Uterus (tissue), 2 donors: ENCODE measurements at regions not wholly inside any gene's neighbourhood (a gene's known extent, or its start where the extent isn't known, plus 50 kb on each side); places are given as distances from the start of the nearest gene placed in this dataset.

Experiments used
- CTCF ChIP-seq, 4 experiments: fragments of 200-600 bp in 2 of 4; fragments of 450-650 bp in 2 of 4; sonication (generic) in 2 of 4; IDR thresholded peaks; one replicate each; pipeline ENCODE4 v1.5.1; 2016 to 2019; ENCODE audit warnings: antibody characterized with exemption in 4 of 4, mild to moderate bottlenecking in 2 of 4, moderate library complexity in 1 of 4
- POLR2A ChIP-seq, 2 donors: fragments of 450-650 bp; IDR thresholded peaks; one replicate each; pipeline ENCODE4 v1.6.1; 2016; ENCODE audit warnings: antibody characterized with exemption in 2 of 2, mild to moderate bottlenecking in 1 of 2, moderate library complexity in 1 of 2

DNA sequence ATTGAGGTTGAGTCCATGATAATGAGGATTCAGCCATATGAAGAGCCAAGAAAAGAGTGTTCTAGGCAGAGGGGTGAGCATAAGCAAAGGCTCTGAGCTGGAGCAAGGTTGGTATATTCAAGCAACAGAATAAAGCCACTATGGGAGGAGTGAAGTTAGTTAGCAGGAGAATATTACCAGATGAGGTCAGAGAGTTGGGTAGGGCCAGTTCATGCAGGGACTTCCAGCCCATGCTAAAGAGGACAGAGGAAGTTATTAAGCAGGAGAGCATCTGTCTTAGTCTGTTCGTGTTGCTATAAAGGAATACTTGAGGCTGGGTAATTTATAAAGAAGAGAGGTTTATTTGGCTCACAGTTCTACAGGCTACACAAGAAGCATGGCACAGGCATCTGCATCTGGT, 57.1 kb upstream of the ATG10 start:
- TF ChIP-seq CTCF (IDR thresholded peaks at IDR 0.05) = no peak
- no peak for TF ChIP-seq POLR2A (IDR thresholded peaks at IDR 0.05)
